Spleen (tissue), 7 donors: ENCODE measurements at regions not wholly inside any gene's neighbourhood (a gene's known extent, or its start where the extent isn't known, plus 50 kb on each side); places are given as distances from the start of the nearest gene placed in this dataset.

Source experiments
- CTCF ChIP-seq, 11 experiments: fragments of 200-600 bp in 7 of 11; fragments of 450-650 bp in 4 of 11; sonication (generic) in 4 of 11; IDR thresholded peaks in 8 of 11; conservative IDR thresholded peaks in 3 of 11; 1 replicate in 7 of 11; 2 replicates in 4 of 11; pipeline versions ENCODE4 v1.4.0 to v1.8.0; 2016 to 2021; ENCODE audit warnings: antibody characterized with exemption in 11 of 11, inconsistent platforms in 4 of 11, mild to moderate bottlenecking in 1 of 11
- POLR2A ChIP-seq, 3 donors: fragments of 450-650 bp; IDR thresholded peaks; one replicate each; pipeline ENCODE4 v1.5.1; 2017; ENCODE audit warnings: antibody characterized with exemption in 3 of 3, mild to moderate bottlenecking in 1 of 3
- donor health status: DM: no; HTN: no; CAD: no; lungs with moderate emphysema.
- donor health status: DM: no; HTN: no; CAD: no.
- donor health status: DM: no; HTN: no; CAD: no.

GRCh38 chr5:56668996-56669395, 146.4 kb upstream of the MAP3K1 start:
- TF ChIP-seq POLR2A (IDR thresholded peaks at IDR 0.05) (no peak), CTCF (IDR thresholded peaks at IDR 0.05 in 8 of 11, conservative IDR thresholded peaks at IDR 0.05 in 3 of 11) (no peak)
